ENCODE measurements at regions not wholly inside any gene's neighbourhood (a gene's known extent, or its start where the extent isn't known, plus 50 kb on each side); places are given as distances from the start of the nearest gene placed in this dataset.
A peak's percentile ranks its signal among the peaks of the same experiment; 100 is the strongest.

DNA sequence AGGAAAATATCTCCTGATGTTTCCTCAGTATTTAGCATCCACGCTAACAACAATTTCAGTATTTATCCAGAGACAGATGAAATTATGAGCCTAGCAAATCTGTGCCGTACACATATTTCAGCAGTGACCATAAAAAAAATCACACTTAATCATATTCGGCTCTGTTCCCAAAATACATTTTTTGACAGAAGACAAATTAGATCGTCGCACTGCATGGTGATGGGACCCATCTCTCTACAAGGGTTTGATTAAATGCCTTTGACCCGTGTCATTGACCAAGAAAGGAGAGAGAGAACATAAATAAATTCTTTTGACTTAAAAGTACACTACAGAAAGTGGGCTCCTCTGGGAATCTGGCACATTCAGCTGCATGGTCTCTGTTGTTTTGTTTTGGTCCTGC, 215.3 kb upstream of the SEMA6D start:
- no peak for DNase-seq

DNA sequence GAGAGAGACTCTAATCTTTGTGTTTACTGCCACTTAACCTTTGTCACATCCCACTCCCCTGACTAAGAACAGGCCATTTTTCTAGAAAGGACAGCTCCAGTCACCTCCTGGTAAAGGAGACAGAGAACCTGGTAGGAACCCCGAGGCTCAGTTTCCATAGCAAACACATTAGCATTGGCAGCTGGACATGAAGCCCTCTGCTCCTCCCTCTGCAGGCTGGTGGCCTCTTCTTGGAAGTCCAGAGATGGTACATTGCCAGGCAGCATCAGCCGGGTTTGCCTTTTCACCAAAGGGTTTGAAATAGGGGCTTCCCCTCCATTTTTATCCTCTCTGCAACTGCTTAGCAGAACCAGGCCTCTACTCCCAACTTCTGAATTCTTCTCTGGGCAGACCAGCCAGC, 213.4 kb upstream of the SEMA6D start:
- no peak for DNase-seq

DNA sequence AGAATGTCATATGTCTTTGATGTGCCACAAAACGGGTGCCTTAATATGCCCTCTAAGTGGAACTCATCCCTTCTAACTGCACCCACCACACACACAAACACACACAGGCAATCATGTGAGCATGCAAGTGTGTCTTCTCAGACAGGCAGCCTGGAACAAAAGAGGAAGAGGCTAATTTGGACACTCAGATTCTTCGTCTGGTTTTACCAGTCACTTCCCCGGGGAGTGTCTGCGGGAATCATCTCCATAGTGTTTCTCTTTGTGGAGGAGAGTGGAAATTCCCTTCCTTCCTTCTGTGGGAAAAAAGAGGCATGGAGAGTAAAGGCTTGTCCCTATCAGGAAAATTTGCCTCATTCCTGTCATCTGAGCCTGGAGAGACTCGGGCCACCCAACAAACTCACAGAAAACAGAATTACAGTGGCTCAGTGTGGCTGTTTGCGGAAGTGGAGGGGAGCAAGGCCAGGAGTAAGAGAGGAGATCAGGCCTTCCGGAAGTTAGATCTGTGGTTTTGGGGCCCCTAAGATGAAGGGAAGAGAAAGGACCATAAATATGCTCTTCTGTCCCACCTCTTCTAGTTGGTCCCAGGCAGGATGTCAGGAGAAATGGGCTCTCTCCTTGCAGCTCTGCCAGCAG, 212.6 kb upstream of the SEMA6D start:
- no peak for DNase-seq

DNA sequence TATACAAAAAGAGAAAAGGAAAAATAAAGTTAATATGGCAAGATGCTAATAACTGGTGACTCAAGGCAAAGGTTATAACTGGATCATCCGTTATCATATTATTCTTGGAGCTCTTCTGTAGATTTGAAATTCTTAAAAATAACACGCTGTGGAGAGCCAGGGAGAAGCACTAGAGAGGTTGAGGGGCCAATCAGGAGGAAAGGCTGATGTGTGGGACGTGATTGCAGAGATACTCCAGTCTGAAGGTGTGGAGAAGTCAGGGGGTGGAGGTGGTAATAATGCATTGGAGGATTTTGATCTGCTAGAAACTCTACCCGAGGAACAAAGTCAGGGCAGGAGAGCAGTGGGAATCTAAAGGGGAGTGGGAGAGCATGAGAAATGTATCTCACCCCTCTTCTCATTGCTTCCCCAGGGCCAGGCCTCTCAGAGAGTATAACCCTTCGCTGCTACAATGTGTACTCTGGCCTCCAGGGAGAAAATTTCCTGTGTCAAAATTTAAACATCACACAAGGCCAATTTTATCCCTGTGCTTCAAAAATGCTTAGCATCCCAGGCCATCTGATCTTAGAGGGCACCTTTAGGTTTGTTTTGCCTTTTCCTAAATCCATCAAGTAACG, 211.5 kb upstream of the SEMA6D start:
- DNase-seq: no peak

DNA sequence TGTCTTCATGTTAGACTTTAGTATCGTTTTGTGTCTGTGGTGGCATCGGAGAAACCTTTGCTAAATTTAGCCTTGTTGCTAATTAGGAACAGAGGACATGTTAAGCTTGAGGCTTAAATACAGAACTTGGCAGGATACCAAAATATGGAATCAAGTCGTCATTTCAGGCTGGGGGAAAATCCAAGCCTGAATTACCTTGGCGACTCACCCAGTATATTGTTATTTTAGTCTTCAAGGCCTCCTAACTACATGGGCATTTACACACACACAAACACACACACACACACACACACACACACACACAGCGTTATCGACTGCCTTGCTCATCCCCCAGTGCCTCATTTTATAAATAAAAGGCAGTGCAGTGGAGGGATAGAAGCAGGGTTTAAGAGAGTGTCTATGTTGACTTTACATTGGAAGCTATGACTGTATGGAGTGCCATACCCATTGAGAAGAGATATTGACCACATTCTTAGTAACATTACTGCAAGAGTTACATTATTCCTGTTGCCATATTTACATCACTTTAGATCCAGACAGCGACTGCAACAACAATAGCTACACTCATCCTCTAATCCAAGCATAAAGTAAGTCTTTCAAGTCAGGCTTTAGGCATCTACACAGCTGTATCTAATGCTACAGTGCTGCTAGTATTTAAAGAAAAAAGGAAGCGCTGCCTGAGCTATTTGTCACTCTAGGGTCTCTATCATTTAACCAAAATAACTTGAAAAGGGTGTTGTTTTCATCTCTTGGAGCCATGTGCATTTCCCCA, 210.8 kb upstream of the SEMA6D start:
- peak; percentile 79 for DNase-seq

DNA sequence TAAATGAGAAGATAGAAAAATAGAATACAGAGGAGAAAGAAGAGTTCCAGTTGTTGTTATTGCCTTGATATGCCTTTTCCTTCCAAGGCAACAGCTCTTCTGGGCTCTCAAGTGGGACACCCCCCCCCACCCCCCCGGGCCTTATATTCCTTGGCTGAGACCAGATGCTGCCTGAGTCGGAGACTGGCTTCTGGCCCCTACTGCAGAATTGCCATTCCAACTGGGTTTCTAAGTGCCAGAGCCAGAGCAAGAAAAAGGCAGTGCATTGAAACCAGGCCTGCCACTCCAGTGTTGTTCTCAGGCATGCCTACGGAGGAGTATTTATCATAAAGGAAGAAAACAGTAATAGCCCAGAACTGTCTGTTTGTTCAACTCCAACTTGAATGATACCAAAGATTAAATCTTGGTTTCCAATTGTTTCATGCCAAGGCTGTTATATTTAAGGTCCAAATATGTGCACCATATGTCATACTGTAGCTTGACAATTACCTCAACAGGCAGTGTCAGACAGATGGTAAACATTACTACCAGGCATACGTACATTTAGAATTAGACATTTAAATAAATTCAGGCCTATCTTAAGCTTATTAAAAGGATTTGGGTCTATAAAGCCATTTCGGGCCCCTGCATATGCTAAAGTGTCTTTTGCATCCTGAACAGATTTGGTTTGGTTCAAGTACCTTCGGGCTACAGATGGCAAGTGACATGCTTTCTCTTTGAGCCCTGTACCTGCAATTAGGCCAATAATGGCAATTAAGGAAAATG, 209.9 kb upstream of the SEMA6D start:
- peak; percentile 87 for DNase-seq

DNA sequence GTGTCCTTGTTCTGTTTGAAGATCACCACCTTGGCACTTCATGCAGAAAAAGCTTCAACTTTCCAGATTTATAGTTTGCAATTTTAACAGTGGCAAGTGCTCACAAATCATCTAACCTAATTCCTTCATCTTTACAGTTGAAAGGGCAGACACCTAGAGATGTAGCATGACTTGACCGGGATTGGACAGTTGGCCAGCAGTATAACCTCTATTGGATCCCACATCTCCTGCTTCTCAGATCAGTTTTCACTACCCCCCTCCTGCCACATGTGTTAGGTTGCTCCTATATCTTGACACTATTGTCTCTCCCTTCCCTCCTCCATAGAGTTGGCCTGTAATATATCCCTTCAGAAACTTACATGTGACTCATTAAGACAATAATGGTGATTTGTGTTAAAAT, 206.0 kb upstream of the SEMA6D start:
- no peak for DNase-seq

DNA sequence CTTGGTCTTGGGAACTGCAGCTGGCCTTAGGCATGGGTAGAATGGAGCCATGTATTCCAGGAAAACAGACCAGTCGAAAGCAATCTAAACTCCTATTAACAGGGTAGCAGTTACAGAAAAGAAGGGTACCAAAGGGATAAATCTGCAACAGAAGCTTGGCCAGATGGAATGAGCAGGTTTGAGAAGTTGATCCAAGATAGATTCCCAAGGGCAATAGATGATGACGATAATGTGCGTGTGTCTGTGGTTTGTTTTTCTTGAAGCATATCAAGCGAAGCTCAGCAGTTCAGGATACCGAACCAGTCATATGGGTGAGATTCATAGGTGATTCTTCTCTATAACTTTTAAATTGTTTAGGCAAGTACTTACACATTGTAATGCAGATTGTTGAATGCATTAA, 203.8 kb upstream of the SEMA6D start:
- DNase-seq: peak; percentile 98

DNA sequence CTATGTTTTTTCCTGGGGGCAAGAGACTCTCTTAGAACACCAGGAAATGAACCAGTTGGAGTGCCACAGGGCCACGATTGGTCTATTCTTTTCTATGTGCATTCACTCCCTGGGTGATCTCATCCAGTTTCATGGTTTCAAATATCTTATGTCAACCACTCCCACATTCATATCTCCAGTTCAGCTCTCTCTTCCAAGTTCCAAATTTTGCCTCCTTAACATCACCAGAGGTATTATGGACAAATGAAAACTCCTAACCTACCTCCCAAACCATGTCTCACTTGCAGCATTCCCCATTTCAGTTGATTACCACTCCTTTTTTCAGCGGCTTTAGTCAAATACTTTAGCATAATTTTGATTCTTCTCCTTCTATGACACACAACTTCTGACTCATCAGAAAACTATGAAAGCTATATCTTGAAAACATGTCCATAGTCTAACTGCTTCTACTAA, 203.1 kb upstream of the SEMA6D start:
- DNase-seq: peak; percentile 66

DNA sequence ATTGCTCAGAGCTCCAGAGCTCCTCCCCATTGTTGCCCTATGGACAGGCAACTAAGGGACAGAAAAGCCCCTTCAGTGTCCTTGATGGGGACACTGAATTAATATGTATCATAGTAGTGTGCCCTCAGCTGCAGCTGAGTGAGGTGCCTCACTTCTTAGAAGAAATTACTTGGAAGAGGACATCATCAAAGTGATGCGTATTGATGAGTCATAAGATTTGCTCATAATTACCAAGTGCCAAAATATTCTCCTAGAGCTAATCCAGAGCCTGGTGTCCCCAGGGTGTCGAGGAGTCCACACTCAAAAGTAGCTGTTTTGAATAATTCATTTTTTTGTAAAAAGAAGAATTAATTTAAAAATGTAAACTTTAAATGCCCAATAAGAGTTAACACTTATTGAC, 200.7 kb upstream of the SEMA6D start:
- DNase-seq: no peak

DNA sequence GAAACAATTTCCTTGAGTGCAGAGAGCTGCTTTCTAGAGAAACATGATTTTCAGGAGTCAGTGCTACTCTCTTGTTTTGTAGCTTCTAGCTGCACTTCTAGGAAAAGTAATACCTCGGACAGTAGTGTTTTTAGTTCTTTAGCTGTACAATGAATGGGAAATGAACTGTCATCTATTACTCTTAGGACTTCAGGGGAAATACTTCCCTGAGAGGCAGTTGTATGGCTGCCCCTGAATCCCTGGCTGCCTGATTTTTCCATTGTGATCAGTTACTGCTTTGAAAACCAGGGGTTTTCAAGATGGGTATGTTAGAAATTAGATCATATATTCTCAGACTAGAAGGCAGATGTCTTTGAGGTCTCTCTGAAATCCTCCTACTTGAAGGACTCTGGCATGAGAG, 200.3 kb upstream of the SEMA6D start:
- DNase-seq: no peak

DNA sequence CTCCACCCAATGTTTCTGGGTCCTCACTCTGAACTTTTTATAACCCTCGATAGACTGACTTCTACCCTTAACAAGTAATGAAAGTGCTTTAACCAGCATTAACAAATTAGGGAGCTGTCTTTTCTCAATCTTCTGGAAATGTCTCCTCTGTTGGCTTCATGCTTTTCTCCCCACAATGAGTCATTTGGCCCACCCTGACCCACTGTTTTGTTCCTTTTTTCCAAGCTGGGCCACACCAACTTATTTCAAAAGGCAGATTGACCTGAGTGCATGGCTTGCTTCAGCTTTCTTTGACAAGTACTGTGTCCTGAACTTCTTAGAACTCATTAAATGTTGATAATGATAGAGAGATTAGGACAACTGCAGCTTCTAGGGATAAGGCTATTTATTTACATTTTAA, 199.6 kb upstream of the SEMA6D start:
- DNase-seq: no peak

DNA sequence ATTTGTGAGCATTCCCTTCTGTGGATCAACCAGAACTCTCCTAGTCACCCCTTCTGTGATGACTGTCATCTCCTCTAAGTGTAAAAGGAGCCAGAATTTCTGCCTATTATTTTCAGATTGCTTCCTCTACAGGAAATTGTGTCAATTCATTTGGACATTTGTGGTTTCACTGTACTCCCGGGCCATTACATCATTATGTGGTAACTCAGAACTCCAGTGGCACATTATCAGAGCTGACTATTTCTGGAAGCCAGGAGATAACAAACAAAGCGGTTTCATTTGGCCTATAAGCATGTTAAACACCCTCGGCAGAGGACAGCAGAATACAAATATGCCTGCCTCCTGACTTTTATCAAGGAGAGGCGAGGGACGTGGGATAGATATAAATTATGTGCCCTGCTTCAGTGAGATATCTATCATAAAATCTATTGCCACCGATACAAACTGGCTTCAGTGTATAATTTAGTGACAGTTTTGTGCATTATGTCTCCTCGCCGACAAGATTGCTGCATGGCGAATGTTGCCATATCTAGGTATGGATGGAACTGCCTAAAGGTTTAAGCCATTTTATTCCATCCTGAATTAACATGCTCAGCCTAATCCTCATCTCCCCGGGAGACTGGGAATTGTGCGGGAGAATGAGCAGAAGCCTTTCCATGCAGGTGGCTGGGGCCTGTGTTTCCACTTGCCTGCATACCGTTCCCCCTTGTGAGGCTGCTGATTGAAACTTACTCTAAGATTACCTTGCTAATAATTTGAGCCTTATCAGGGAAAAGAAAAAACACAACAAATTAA, 193.4 kb upstream of the SEMA6D start:
- DNase-seq: peak; percentile 26

DNA sequence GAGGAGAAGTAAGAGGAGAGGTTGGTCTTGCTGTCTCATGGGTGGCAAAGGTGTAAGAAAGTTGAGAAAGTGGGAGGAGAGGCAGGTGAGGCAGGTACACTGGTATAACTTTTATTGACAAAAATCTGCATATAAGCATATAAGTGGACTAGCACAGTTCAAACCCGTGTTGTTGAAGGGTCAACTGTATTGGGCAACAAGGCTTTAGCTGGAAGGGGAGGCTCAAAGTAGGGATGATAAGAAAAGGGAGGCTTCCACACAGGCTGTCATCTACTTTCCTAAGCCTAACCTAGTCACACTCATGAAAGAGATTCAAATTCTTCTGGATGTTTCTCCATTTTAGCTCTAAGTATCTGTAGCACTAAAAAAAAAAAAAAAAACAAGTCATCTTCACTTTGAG, 188.1 kb upstream of the SEMA6D start:
- no peak for DNase-seq

DNA sequence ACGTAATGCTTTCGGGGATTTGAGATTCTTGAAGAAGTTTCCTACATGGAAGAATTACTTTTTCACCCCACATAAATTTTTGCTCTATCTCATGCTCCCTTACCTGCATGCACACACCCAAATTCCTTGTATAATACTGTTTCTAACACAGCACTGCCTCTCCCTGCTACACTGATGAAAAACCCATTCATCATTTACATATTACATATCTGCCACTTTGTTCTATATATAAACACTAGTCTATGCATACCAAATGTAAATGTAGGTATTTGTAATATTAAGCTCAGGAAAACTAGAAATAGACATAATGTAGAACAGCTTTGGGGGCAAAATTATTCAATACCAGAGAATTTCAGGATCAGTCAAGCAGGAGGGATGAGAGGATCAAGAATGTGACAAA, 182.6 kb upstream of the SEMA6D start:
- no peak for DNase-seq

DNA sequence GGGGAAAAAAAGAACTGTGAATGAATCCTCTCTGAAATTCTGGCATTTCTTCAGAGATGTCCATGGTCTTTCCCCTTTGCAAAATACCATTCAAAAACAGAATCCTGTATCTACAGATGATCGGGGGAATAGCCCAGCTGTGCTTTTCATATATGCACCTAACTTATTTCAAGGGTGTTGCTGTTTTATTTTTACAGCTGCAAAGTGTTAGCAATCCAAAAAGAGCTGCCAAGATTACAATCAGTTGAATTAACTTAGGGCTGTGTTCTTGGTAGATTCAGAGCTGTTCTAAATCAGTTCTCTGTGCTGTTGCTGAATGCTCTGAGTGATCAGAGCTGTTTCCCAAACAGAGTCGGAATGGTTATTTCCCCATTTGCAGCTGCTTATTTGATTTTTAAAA, 175.7 kb upstream of the SEMA6D start:
- DNase-seq: no peak

DNA sequence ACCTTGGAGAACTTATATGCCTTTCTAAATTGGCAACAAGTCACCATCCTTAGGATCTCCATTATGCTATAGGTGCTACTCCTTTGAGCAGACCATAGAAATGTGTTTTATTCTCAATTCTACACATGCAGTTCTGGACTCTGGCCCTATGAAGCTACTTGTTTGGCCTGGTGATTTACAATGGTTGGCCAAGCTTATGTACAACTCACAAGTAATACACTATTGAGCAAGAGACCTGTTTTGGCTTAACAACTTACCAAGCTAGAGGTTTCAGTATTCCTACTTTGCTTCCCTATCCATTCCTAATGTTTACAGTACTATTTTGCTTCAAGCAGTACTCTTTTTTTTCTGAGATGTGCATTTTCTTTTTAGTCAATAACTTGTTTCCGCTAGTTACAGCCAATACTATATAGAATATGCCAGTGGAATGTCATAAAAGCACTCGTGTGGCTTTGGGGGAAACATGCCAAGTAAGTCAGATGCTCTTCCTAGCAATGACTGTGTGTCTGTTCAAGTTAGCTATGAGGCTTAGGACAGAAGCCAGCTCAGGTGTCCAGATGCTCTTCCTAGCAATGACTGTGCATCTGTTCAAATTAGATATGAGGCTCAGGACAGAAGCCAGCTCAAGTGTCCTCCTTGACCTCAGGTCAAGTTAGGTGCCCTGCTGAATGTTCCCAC, 174.9 kb upstream of the SEMA6D start:
- DNase-seq: peak; percentile 34

DNA sequence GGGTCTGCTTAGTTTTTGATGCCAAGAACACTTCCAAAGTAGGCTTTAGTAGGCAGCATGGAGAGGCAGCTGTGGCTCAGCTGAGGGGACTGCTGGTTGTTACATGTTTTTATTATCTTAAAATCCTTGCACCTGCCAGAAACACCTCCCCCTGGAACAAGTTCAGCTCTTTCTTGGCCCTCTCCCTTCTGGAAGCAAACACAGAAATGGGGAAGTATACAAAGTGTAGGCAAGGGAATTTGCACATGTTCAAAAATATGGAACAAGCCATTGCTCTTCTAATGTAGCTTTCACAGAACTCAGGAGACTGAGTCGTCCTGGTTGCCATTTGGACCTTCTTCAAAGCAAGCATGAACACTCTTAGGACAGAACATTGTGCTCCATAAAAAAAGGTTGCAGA, 169.1 kb upstream of the SEMA6D start:
- no peak for DNase-seq

DNA sequence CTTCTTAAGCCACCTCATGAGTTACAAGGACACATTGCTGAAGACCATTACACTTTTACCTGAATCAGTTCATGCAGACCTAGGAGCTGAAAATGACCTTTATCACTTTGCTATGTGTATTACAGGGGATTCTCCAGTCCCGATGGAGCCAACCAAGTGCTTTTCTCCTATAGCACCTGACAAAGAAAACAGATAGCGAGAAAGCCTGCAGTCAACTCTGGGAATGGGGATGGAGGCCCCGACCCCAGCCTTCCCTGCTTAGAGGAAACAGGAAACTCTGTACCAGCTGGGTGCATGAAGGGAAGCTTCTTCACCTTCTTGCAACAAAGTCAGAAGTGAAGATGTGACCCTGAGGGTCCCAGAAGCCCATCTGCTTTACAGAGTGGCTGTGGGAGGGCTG, 168.3 kb upstream of the SEMA6D start:
- DNase-seq: no peak

DNA sequence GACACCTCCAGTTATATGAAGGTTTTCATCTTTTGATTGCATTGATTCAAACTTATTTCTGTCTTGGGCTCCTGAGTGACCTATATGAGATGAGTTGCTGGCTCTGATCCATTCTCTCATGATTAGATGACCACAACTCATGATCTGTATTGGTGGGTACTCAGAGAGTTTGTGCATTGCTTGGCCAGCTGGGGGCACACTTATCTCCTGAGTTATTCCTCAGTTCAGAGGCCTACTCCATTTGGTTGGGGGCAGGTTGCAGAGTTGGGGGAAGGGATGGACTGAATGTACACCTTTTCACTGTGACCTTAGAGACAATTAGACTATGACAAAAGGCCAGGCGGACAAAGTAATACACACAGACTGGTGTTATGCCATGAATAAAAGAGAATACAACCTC, 166.2 kb upstream of the SEMA6D start:
- DNase-seq: no peak

DNA sequence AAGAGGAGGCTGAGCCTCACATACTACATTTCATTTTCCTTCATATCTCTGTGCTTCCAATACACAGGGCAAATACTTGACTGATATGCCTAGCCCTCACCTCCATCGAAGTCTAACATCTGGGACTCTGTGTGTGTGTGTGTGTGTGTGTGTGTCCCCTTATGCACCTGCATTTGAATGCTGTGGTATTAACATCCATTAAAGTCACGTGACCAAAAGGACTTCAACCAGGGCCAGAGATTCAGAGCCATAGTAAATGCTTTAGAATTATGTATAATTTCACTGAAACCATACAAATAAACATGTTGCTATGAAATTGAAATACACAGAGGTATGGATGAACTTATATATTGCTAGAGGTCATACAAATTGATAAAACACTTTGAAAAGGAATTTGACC, 165.8 kb upstream of the SEMA6D start:
- no peak for DNase-seq

DNA sequence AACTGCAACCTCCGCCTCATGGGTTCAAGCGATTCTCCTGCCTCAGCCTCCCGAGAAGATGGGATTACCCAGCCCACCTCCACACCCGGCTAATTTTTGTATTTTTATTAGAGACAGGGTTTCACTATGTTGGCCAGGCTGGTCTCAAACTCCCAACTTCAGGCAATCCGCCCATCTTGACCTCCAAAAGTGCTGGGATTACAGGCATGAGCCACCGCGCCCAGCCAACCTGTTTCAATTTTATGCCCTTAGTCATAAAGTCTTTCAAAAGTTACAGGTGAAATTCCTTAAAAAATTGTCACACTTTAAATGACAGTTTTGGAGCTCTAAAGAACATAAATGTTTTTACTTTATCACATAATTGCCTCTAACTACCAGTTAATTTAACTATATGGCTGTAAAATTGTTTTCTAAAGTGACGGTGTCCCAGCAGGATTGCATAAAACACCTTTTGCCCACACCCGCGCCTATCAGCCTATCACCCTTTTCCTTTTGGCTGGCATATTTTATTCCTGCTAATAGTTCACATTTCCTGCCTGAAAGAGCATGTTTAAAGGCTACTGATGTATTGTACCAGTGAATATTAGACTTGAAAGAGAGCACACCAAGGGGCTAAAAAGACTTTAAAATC, 164.2 kb upstream of the SEMA6D start:
- no peak for DNase-seq
